ENCODE measurements at regions not wholly inside any gene's neighbourhood (a gene's known extent, or its start where the extent isn't known, plus 50 kb on each side); places are given as distances from the start of the nearest gene placed in this dataset.

GRCh38 chr7:15855525-15856109 is 169.1 kb upstream of the MEOX2 start:
- no peak overlapping the region for H3K4me2 ChIP-seq (ENCODE audit: insufficient read depth, low read length)
- no peaks in the 10 kb centered on the region for H4K20me1 ChIP-seq (replicated peaks; ENCODE audit: control insufficient read depth, insufficient read depth, low read length)
- H2AFZ ChIP-seq (ENCODE audit: low read depth, low read length): no peak overlapping the region
- no peaks in the 10 kb centered on the region for H3K36me3 ChIP-seq (ENCODE audit: control insufficient read depth, insufficient read depth, low read length)
- 1% methylated on average over 6 of the region's 6 CpGs for WGBS (ENCODE audit: insufficient coverage, low coverage, missing lambda C conversion rate)
- no peaks in the 10 kb centered on the region for H3K4me1 ChIP-seq (replicated peaks in 1 of 2; ENCODE audit: control insufficient read depth in 2 of 2, insufficient read depth in 2 of 2, low read length in 2 of 2)
- ATAC-seq (no peak), FAIRE-seq (no peak), DNase-seq (ENCODE audit: extremely low read depth in 1 of 4, low spot score in 3 of 4) (no peak)
- in situ Hi-C loops (cut with MboI): no loop called here
- no peaks in the 10 kb centered on the region for H3K9me1 ChIP-seq (ENCODE audit: control insufficient read depth, insufficient read depth, low read length)
- ChIA-PET POLR2A (no interaction called here), CTCF (ENCODE audit: low intra/inter-chr PET ratio) (no interaction called here)
- H3K79me2 ChIP-seq (ENCODE audit: control insufficient read depth, insufficient read depth, low read length): no peaks in the 10 kb centered on the region
- TF ChIP-seq KDM4B (IDR thresholded peaks at IDR 0.05; ENCODE audit: borderline replicate concordance in 2 of 2, low read depth in 1 of 2): no peak
- TF ChIP-seq ZNF778 (CRISPR knock-in tag; IDR thresholded peaks at IDR 0.05): no peak
- TF ChIP-seq POLR2B (IDR thresholded peaks at IDR 0.05; ENCODE audit: low read depth, partially characterized antibody): no peak
- no peaks in the 10 kb centered on the region for H3K27me3 ChIP-seq (ENCODE audit: control insufficient read depth in 2 of 2, insufficient read depth in 2 of 2, low read length in 2 of 2)
- no peak overlapping the region for H3K4me3 ChIP-seq
- 0 out of 2 replicates have a peak, but pooled peaks cover 4% of the 10 kb centered on the region for H3K9me3 ChIP-seq (replicated peaks; ENCODE audit: control insufficient read depth, insufficient read depth, low read depth, low read length)
- no peak overlapping the region for H3K9ac ChIP-seq (ENCODE audit: insufficient read depth in 1 of 2, low read depth in 2 of 2, low read length in 2 of 2)
- H3K27ac ChIP-seq (ENCODE audit: extremely low read depth, low read depth, low read length): no peak overlapping the region
- no TSS peak for BruUV-seq (replicated peaks)
- intact Hi-C loops (cut with micrococcal nuclease): no loop called here

- in situ Hi-C loops (cut with MboI): no loop called here
- intact Hi-C loops (cut with micrococcal nuclease): no loop called here
These were observed 168.5 kb upstream of the MEOX2 start for GRCh38 chr7:15854841-15855524.

More at GRCh38 chr7:15854841-15855524, 168.5 kb upstream of the MEOX2 start:
- H3K9me3 ChIP-seq (replicated peaks; ENCODE audit: control insufficient read depth, insufficient read depth, low read depth, low read length): 0 out of 2 replicates have a peak, but pooled peaks cover 4% of the 10 kb centered on the region
- no peak overlapping the region for H3K27ac ChIP-seq (ENCODE audit: extremely low read depth, low read depth, low read length)
- no peak overlapping the region for H2AFZ ChIP-seq (ENCODE audit: low read depth, low read length)
- TF ChIP-seq C11orf30 (IDR thresholded peaks at IDR 0.05; ENCODE audit: low read depth): no peak
- TF ChIP-seq ZNF184 (CRISPR knock-in tag; IDR thresholded peaks at IDR 0.05): no peak
- H4K20me1 ChIP-seq (replicated peaks; ENCODE audit: control insufficient read depth, insufficient read depth, low read length): no peaks in the 10 kb centered on the region
- no peaks in the 10 kb centered on the region for H3K9me1 ChIP-seq (ENCODE audit: control insufficient read depth, insufficient read depth, low read length)
- no peaks in the 10 kb centered on the region for H3K4me1 ChIP-seq (replicated peaks in 1 of 2; ENCODE audit: control insufficient read depth in 2 of 2, insufficient read depth in 2 of 2, low read length in 2 of 2)
- H3K79me2 ChIP-seq (ENCODE audit: control insufficient read depth, insufficient read depth, low read length): no peaks in the 10 kb centered on the region
- ChIA-PET CTCF (ENCODE audit: low intra/inter-chr PET ratio) (no interaction called here), POLR2A (no interaction called here)
- no TSS peak for BruUV-seq (replicated peaks)
- no peaks in the 10 kb centered on the region for H3K36me3 ChIP-seq (ENCODE audit: control insufficient read depth, insufficient read depth, low read length)
- ATAC-seq (no peak), DNase-seq (ENCODE audit: extremely low read depth in 1 of 4, low spot score in 3 of 4) (no peak), FAIRE-seq (no peak)
- no peak overlapping the region for H3K9ac ChIP-seq (ENCODE audit: insufficient read depth in 1 of 2, low read depth in 2 of 2, low read length in 2 of 2)
- H3K4me3 ChIP-seq: no peak overlapping the region
- no peaks in the 10 kb centered on the region for H3K27me3 ChIP-seq (ENCODE audit: control insufficient read depth in 2 of 2, insufficient read depth in 2 of 2, low read length in 2 of 2)
- 2% methylated on average over 4 of the region's 4 CpGs for WGBS (ENCODE audit: insufficient coverage, low coverage, missing lambda C conversion rate)
- no peak overlapping the region for H3K4me2 ChIP-seq (ENCODE audit: insufficient read depth, low read length)
